Endothelial cell of umbilical vein (primary cell): ENCODE measurements at regions not wholly inside any gene's neighbourhood (a gene's known extent, or its start where the extent isn't known, plus 50 kb on each side); places are given as distances from the start of the nearest gene placed in this dataset.

ENCODE experiments used
- BruUV-seq: library from RNA; stranded (reverse); fragments of 400-500 nt; replicated peaks from 2 replicates; lab custom pipeline; 2021; lab: Mats Ljungman, UMichigan
- CTCF ChIA-PET: fragments of 300-600, 350-600 bp; sonication (Branson Sonifier 250); formaldehyde crosslinking; loops from one replicate; lab custom pipeline; 2021; ENCODE audit warnings: antibody characterized with exemption, inconsistent platforms; lab: Charles Lee
- POLR2A ChIA-PET: fragments of 300-600, 350-600 bp; sonication (Branson Sonifier 250); formaldehyde crosslinking; loops from one replicate; lab custom pipeline; 2021; ENCODE audit warnings: antibody characterized with exemption, inconsistent platforms; lab: Charles Lee
- DNase-seq: peaks from one replicate; pipeline ENCODE4 v3.0.0-alpha.2; 2011; ENCODE audit warnings: low read depth, low spot score
- FAIRE-seq: peaks from 2 replicates; lab custom pipeline; 2011; peaks lifted over from hg19 to GRCh38; lab: Jason Lieb, UNC
- H2AFZ ChIP-seq: 2 replicates; pipeline ENCODE4 v1.6.0; 2012; ENCODE audit warnings: low read depth, low read length, control low read depth, inconsistent platforms
- H3K27ac ChIP-seq: 2 replicates; pipeline ENCODE4 v1.5.1; 2011; ENCODE audit warnings: low read depth, mild to moderate bottlenecking, control low read depth, low read length, moderate library complexity; ENCODE audit not compliant: insufficient read depth
- H3K27me3 ChIP-seq, 2 experiments: 2 replicates each; pipeline versions ENCODE4 v1.6.0 to v1.6.1; 2011; ENCODE audit warnings: low read length in 2 of 2, mixed read lengths in 1 of 2; ENCODE audit not compliant: control insufficient read depth in 2 of 2, insufficient read depth in 2 of 2
- H3K36me3 ChIP-seq, 2 experiments: 2 replicates in 1 of 2; 3 replicates in 1 of 2; pipeline ENCODE4 v1.5.1; 2011; ENCODE audit warnings: low read length in 2 of 2, mild to moderate bottlenecking in 1 of 2, moderate library complexity in 1 of 2; ENCODE audit not compliant: control insufficient read depth in 2 of 2, insufficient read depth in 2 of 2; ENCODE audit errors: extremely low read depth in 1 of 2
- H3K4me1 ChIP-seq: 3 replicates; pipeline ENCODE4 v1.5.1; 2011; ENCODE audit warnings: mild to moderate bottlenecking, low read length; ENCODE audit not compliant: control insufficient read depth, insufficient read depth; ENCODE audit errors: extremely low read depth
- H3K4me2 ChIP-seq: 2 replicates; pipeline ENCODE4 v1.6.1; 2011; ENCODE audit warnings: low read length, control low read depth, mixed read lengths; ENCODE audit not compliant: insufficient read depth
- H3K4me3 ChIP-seq, 3 experiments: fragments of 200-600 bp in 1 of 3; sonication (generic), shearing (Covaris generic) in 1 of 3; replicated peaks in 1 of 3; 2 replicates each; pipeline ENCODE4 v1.5.1; 2011 to 2016; ENCODE audit warnings: control low read depth in 3 of 3, low read length in 3 of 3, mild to moderate bottlenecking in 2 of 3, inconsistent platforms in 1 of 3, low read depth in 1 of 3, moderate library complexity in 1 of 3; ENCODE audit not compliant: insufficient read depth in 1 of 3
- H3K79me2 ChIP-seq: 2 replicates; pipeline ENCODE4 v1.6.0; 2012; ENCODE audit warnings: low read length, inconsistent platforms; ENCODE audit not compliant: control insufficient read depth, insufficient read depth
- H3K9ac ChIP-seq: replicated peaks from 2 replicates; pipeline ENCODE3; 2011; ENCODE audit warnings: low read length, control low read depth; ENCODE audit not compliant: insufficient read depth; ENCODE audit errors: extremely low read depth
- H3K9me1 ChIP-seq: replicated peaks from 3 replicates; pipeline ENCODE4 v1.6.0; 2011; ENCODE audit warnings: mild to moderate bottlenecking, low read length; ENCODE audit not compliant: control insufficient read depth, insufficient read depth; ENCODE audit errors: extremely low read depth
- H3K9me3 ChIP-seq: replicated peaks from 2 replicates; pipeline ENCODE4 v1.5.1; 2012; ENCODE audit warnings: low read length, inconsistent platforms; ENCODE audit not compliant: control insufficient read depth, insufficient read depth
- H4K20me1 ChIP-seq: replicated peaks from 2 replicates; pipeline ENCODE3; 2011; ENCODE audit warnings: mild to moderate bottlenecking, low read length; ENCODE audit not compliant: control insufficient read depth, insufficient read depth; ENCODE audit errors: extremely low read depth
- CTCF ChIP-seq, 2 donors: IDR thresholded peaks; 1 replicate in 1 of 2; 2 replicates in 1 of 2; pipeline ENCODE4 v1.5.1; 2011; ENCODE audit warnings: low read length in 2 of 2, mild to moderate bottlenecking in 2 of 2, moderate library complexity in 2 of 2, control low read depth in 1 of 2, inconsistent platforms in 1 of 2, low read depth in 1 of 2; ENCODE audit not compliant: insufficient read depth in 1 of 2; ENCODE audit errors: extremely low read depth in 1 of 2
- EZH2 ChIP-seq: IDR thresholded peaks from 2 replicates; pipeline ENCODE4 v1.6.1; 2012; ENCODE audit warnings: borderline replicate concordance, low read depth, mild to moderate bottlenecking, moderate library complexity, low read length, inconsistent platforms; ENCODE audit not compliant: severe bottlenecking
- FOS ChIP-seq: IDR thresholded peaks from 2 replicates; pipeline ENCODE4 v1.6.1; 2011; ENCODE audit warnings: mild to moderate bottlenecking, low read length, moderate library complexity, borderline replicate concordance; ENCODE audit not compliant: insufficient read depth
- GATA2 ChIP-seq: IDR thresholded peaks from 2 replicates; pipeline ENCODE4 v1.7.0; 2011; ENCODE audit warnings: low read depth, mild to moderate bottlenecking, moderate library complexity, mixed read lengths, low read length; ENCODE audit not compliant: insufficient read length, insufficient read depth
- JUN ChIP-seq: IDR thresholded peaks from 2 replicates; pipeline ENCODE4 v1.6.1; 2011; ENCODE audit warnings: borderline replicate concordance, low read depth; ENCODE audit not compliant: insufficient read length, insufficient read depth
- MAX ChIP-seq: IDR thresholded peaks from 2 replicates; pipeline ENCODE4 v1.6.1; 2011; ENCODE audit not compliant: insufficient read depth, insufficient read length
- POLR2A ChIP-seq: IDR thresholded peaks from 2 replicates; pipeline ENCODE4 v1.6.1; 2012; ENCODE audit warnings: low read depth, mild to moderate bottlenecking, control low read depth, low read length
- POLR2AphosphoS5 ChIP-seq: IDR thresholded peaks from 2 replicates; pipeline ENCODE4 v1.6.1; 2012; ENCODE audit warnings: low read depth, mild to moderate bottlenecking, control low read depth, low read length, moderate library complexity; ENCODE audit not compliant: insufficient read depth
- dilution Hi-C: fragments of 300-500 bp; cut with MboI; formaldehyde crosslinking; loops from one replicate; pipeline ENCODE4 v1.15.0; 2019; ENCODE audit warnings: low sequenced_read_pairs; ENCODE audit not compliant: extremely low pct_ligation_motif_present
- intact Hi-C: fragments of 100-400 bp; cut with micrococcal nuclease; formaldehyde crosslinking; loops from one replicate; pipeline ENCODE4 v1.10.0; 2022

- dilution Hi-C loops, result no loop called here
- CTCF ChIA-PET, result no interaction called here
- no peak for FAIRE-seq
These were observed 2352.3 kb downstream of the PCDH7 start for GRCh38 chr4:33072298-33073089.

GRCh38 chr4:33073811-33074210 lies 2353.6 kb downstream of the PCDH7 start:
- H3K27ac ChIP-seq, result no peak overlapping the region
- CTCF ChIA-PET, result no interaction called here
- TF ChIP-seq FOS (no peak), JUN (no peak), GATA2 (no peak), MAX (no peak), POLR2A (no peak), POLR2AphosphoS5 (no peak), EZH2 (no peak), CTCF (IDR thresholded peaks at IDR 0.05; ENCODE audit: extremely low read depth in 1 of 2, insufficient read depth in 1 of 2, low read depth in 1 of 2, low read length in 2 of 2) (no peak)
- FAIRE-seq, result no peak
- no peaks in the 10 kb centered on the region for H3K9me3 ChIP-seq
- no TSS peak for BruUV-seq
- DNase-seq, result no peak
- no peak overlapping the region for H2AFZ ChIP-seq
- H3K4me1 ChIP-seq, result no peaks in the 10 kb centered on the region
- dilution Hi-C loops, result no loop called here
- no peaks in the 10 kb centered on the region for H3K27me3 ChIP-seq
- intact Hi-C loops, result no loop called here
- H3K4me2 ChIP-seq, result no peak overlapping the region
- POLR2A ChIA-PET, result no interaction called here
- no peaks in the 10 kb centered on the region for H4K20me1 ChIP-seq
- H3K9me1 ChIP-seq, result no peaks in the 10 kb centered on the region
- H3K4me3 ChIP-seq, result no peak overlapping the region
- no peaks in the 10 kb centered on the region for H3K79me2 ChIP-seq
- H3K9ac ChIP-seq, result no peak overlapping the region
- H3K36me3 ChIP-seq, result no peaks in the 10 kb centered on the region

More at GRCh38 chr4:33072298-33073089, 2352.3 kb downstream of the PCDH7 start:
- no peaks in the 10 kb centered on the region for H4K20me1 ChIP-seq
- H3K9ac ChIP-seq, result no peak overlapping the region
- no peak for TF ChIP-seq JUN
- TF ChIP-seq POLR2A, result no peak
- no peak overlapping the region for H2AFZ ChIP-seq
- no peak for DNase-seq
- H3K9me3 ChIP-seq, result no peaks in the 10 kb centered on the region
- no peaks in the 10 kb centered on the region for H3K36me3 ChIP-seq
- no peak overlapping the region for H3K4me3 ChIP-seq
- H3K27me3 ChIP-seq, result no peaks in the 10 kb centered on the region
- H3K9me1 ChIP-seq, result no peaks in the 10 kb centered on the region
- intact Hi-C loops, result no loop called here
- POLR2A ChIA-PET, result no interaction called here
- H3K4me1 ChIP-seq, result no peaks in the 10 kb centered on the region
- no peak overlapping the region for H3K27ac ChIP-seq
- no TSS peak for BruUV-seq
- H3K4me2 ChIP-seq, result no peak overlapping the region
- no peaks in the 10 kb centered on the region for H3K79me2 ChIP-seq
